Vagina (tissue), 2 donors: ENCODE measurements at regions not wholly inside any gene's neighbourhood (a gene's known extent, or its start where the extent isn't known, plus 50 kb on each side); places are given as distances from the start of the nearest gene placed in this dataset.

ENCODE experiments used
- DNase-seq, 2 donors: peaks; one replicate each; pipeline ENCODE4 v3.0.0-alpha.2; 2017; ENCODE audit errors: extremely low spot score in 2 of 2
- H3K27ac ChIP-seq: fragments of 200-600 bp; sonication (generic); one replicate; pipeline ENCODE4 v1.5.1; 2019
- H3K27me3 ChIP-seq: fragments of 200-600 bp; sonication (generic); one replicate; pipeline ENCODE4 v1.5.1; 2019
- H3K36me3 ChIP-seq, 2 donors: fragments of 200-600 bp; sonication (generic); one replicate each; pipeline ENCODE4 v1.5.1; 2017 to 2019
- H3K4me1 ChIP-seq: fragments of 200-600 bp; sonication (generic); one replicate; pipeline ENCODE4 v1.5.1; 2019
- H3K4me3 ChIP-seq, 2 donors: fragments of 200-600 bp; sonication (generic); 1 replicate in 1 of 2; 2 replicates in 1 of 2; pipeline ENCODE4 v1.5.1; 2016 to 2019
- H3K9me3 ChIP-seq: fragments of 200-600 bp; sonication (generic); one replicate; pipeline ENCODE4 v1.5.1; 2019
- POLR2A ChIP-seq, 2 donors: fragments of 450-650 bp; IDR thresholded peaks; one replicate each; pipeline ENCODE4 v1.6.1; 2017; ENCODE audit warnings: antibody characterized with exemption in 2 of 2, mild to moderate bottlenecking in 2 of 2, moderate library complexity in 2 of 2
- POLR2AphosphoS5 ChIP-seq, 2 donors: sonication (generic); formaldehyde crosslinking; IDR thresholded peaks; one replicate each; pipeline ENCODE4 v1.9.0; 2017; ENCODE audit warnings: antibody characterized with exemption in 2 of 2, mild to moderate bottlenecking in 2 of 2, low read depth in 1 of 2; ENCODE audit not compliant: insufficient read depth in 1 of 2
- intact Hi-C: fragments of 100-400 bp; cut with DNase I; formaldehyde crosslinking; loops from one replicate; pipeline ENCODE4 v1.15.1; 2023
- TF ChIP-seq, protein P1 (sequence below), 3 experiments: fragments of 450-650 bp in 2 of 3; fragments of 200-600 bp in 1 of 3; sonication (generic) in 1 of 3; IDR thresholded peaks; one replicate each; pipeline ENCODE4 v1.5.1; 2017 to 2019; ENCODE audit warnings: antibody characterized with exemption in 3 of 3, mild to moderate bottlenecking in 2 of 3, moderate library complexity in 2 of 3

DNA sequence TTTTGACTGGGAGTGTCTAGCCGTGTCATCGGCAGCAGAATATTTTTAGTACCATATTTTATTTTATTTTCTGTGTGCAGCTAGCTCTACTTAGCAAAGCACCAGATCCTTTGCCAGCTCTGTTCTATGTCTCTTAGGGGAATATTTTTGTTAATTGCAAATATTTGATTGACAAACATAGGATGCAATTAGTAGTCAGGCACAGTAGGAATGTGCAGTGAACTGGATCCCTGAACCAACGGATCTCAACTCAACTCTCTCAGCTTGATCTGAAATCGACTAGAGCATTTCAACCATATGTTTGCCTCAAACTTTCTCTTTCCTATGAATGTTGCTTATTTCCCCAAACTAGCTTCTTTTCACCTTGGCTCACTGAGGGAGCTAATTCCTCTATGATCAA, 998.0 kb upstream of the FANCL start:
- no peak for DNase-seq
- Histone ChIP-seq H3K9me3 (no peaks in the 10 kb centered on the region), H3K27ac (no peak overlapping the region), H3K4me3 (no peak overlapping the region), H3K27me3 (no peaks in the 10 kb centered on the region), H3K36me3 (no peaks in the 10 kb centered on the region), H3K4me1 (no peaks in the 10 kb centered on the region)
- intact Hi-C loops: no loop called here
- TF ChIP-seq, protein P1, sequence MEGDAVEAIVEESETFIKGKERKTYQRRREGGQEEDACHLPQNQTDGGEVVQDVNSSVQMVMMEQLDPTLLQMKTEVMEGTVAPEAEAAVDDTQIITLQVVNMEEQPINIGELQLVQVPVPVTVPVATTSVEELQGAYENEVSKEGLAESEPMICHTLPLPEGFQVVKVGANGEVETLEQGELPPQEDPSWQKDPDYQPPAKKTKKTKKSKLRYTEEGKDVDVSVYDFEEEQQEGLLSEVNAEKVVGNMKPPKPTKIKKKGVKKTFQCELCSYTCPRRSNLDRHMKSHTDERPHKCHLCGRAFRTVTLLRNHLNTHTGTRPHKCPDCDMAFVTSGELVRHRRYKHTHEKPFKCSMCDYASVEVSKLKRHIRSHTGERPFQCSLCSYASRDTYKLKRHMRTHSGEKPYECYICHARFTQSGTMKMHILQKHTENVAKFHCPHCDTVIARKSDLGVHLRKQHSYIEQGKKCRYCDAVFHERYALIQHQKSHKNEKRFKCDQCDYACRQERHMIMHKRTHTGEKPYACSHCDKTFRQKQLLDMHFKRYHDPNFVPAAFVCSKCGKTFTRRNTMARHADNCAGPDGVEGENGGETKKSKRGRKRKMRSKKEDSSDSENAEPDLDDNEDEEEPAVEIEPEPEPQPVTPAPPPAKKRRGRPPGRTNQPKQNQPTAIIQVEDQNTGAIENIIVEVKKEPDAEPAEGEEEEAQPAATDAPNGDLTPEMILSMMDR (IDR thresholded peaks at IDR 0.05): no peak

DNA sequence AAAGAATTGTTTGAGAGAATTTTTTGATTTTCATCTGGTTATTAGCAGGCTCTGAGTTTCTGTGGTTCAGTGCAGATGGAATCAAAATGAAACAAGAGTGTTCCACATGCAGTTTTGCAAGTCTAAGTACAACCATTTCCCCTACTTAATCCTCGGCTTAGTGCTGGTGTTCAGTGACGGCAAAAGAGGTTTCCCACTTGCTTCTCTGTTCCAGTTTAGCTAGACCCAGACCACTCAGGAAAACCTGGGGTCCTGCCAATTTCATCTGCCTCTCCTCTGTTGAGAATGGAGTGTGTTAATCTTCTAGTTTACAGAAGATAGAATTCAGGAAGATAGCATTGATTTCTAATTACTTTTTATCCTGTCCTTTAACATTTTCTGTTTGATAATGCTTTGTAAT, 996.2 kb upstream of the FANCL start:
- Histone ChIP-seq H3K4me1 (no peaks in the 10 kb centered on the region), H3K36me3 (no peaks in the 10 kb centered on the region), H3K4me3 (no peak overlapping the region), H3K27ac (no peak overlapping the region), H3K27me3 (no peaks in the 10 kb centered on the region), H3K9me3 (no peaks in the 10 kb centered on the region)
- intact Hi-C loops: no loop called here
- TF ChIP-seq POLR2A (IDR thresholded peaks at IDR 0.05) (no peak), POLR2AphosphoS5 (IDR thresholded peaks at IDR 0.05; ENCODE audit: insufficient read depth in 1 of 2, low read depth in 1 of 2) (no peak)
- TF ChIP-seq, protein P1 (IDR thresholded peaks at IDR 0.05): no peak
- DNase-seq: no peak

DNA sequence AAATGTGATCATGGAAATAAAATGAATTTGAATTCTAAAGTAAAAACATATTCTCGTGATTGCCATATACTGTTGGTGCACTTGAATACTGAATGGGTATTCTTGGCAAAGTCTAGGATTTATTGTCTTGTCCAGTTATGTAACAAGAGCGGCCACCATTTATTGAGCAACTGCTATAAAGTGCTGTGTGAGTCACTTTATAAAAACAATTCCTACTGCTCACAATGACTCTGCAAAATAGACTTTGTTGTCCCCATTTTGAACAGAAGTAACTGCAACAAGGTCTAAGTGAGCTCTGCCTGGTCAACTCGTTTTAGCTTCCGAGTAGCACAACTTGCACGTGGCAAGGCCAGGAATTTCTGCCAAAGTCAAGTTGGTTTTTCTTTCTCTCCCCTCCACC, 995.6 kb upstream of the FANCL start:
- intact Hi-C loops: no loop called here
- H3K27me3 ChIP-seq: no peaks in the 10 kb centered on the region
- no peaks in the 10 kb centered on the region for H3K9me3 ChIP-seq
- H3K4me3 ChIP-seq: no peak overlapping the region
- no peaks in the 10 kb centered on the region for H3K4me1 ChIP-seq
- DNase-seq: no peak
- no peak for TF ChIP-seq POLR2AphosphoS5 (IDR thresholded peaks at IDR 0.05; ENCODE audit: insufficient read depth in 1 of 2, low read depth in 1 of 2)
- TF ChIP-seq, protein P1 (IDR thresholded peaks at IDR 0.05): no peak
- no peak for TF ChIP-seq POLR2A (IDR thresholded peaks at IDR 0.05)
- H3K36me3 ChIP-seq: no peaks in the 10 kb centered on the region
- H3K27ac ChIP-seq: no peak overlapping the region

DNA sequence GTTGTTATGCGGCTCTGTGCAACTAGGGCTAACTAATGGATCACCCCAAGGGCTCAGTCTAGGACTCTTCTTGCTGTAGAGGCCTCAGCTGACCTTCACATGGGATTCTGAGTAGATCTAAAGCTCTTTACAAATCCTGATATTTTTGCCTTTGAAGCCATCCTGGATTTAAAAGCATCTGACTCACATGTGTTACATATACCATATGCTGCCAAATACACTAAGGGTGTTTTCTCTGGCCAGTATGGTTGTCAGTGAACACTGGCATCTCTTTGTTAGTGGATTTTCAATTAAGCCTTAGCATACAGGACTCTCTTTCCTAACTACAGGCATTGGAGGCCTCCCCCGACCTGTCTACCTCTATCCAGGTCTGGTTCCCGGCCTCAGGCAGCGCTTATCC, 992.8 kb upstream of the FANCL start:
- H3K36me3 ChIP-seq: no peaks in the 10 kb centered on the region
- intact Hi-C loops: no loop called here
- no peak overlapping the region for H3K27ac ChIP-seq
- H3K4me1 ChIP-seq: no peaks in the 10 kb centered on the region
- no peak for DNase-seq
- no peaks in the 10 kb centered on the region for H3K9me3 ChIP-seq
- TF ChIP-seq POLR2A (IDR thresholded peaks at IDR 0.05) (no peak), POLR2AphosphoS5 (IDR thresholded peaks at IDR 0.05; ENCODE audit: insufficient read depth in 1 of 2, low read depth in 1 of 2) (no peak)
- TF ChIP-seq, protein P1 (IDR thresholded peaks at IDR 0.05): no peak
- H3K27me3 ChIP-seq: no peaks in the 10 kb centered on the region
- no peak overlapping the region for H3K4me3 ChIP-seq

DNA sequence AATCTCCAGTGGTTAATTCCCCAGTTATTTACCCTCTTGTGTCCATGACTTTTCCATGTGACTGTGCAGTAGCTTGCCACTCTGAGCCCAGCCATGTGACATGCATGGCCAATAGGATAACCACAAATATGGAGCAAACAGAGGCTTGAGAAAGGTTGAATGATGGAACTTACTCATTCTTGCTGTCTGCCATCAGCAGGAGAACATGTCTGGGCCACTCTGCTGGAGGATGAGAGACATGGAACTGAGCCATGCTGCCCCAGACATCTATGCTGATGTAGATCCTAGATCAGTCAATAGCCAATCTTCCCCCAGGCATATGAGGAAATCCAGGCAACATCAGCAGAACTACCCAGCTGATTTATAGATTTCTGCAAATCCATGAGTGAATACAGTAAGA, 992.3 kb upstream of the FANCL start:
- no peak overlapping the region for H3K27ac ChIP-seq
- H3K36me3 ChIP-seq: no peaks in the 10 kb centered on the region
- H3K27me3 ChIP-seq: no peaks in the 10 kb centered on the region
- no peak for DNase-seq
- H3K9me3 ChIP-seq: no peaks in the 10 kb centered on the region
- no peak overlapping the region for H3K4me3 ChIP-seq
- TF ChIP-seq POLR2AphosphoS5 (IDR thresholded peaks at IDR 0.05; ENCODE audit: insufficient read depth in 1 of 2, low read depth in 1 of 2): no peak
- TF ChIP-seq, protein P1 (IDR thresholded peaks at IDR 0.05): no peak
- no peak for TF ChIP-seq POLR2A (IDR thresholded peaks at IDR 0.05)
- intact Hi-C loops: no loop called here
- no peaks in the 10 kb centered on the region for H3K4me1 ChIP-seq
